ENCODE measurements at regions not wholly inside any gene's neighbourhood (a gene's known extent, or its start where the extent isn't known, plus 50 kb on each side); places are given as distances from the start of the nearest gene placed in this dataset.

DNA sequence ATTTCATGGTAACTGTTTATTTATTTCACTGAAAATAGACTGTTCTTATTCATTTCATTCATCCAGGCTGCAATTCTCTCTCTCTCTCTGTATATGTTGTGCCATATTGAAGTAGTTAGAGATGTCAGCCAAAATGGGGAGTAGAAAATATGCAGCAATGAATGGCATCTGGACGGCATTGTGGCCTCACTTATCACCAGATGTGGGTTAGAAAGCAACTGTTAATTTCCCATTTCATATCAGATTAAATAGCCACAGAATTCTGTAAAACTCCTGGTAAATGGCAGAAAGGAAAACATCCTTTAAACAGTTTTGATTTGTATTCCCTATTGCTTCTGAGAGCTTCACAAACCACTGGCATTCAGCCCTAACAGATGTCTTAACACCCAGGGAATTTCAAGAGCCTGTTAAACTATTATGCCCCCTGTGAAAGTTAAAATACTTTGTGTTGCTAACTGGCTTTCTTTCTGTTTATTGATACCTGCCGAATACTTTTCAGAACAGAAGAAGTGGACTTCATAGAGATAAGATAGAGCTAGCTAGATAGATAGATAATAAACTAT, 1763.3 kb upstream of the MIR17HG start:
- DNase-seq (ENCODE audit: low read depth) = no peak

GRCh38 chr13:89602655-89603054, 1744.8 kb upstream of the MIR17HG start:
- no peak for DNase-seq (ENCODE audit: low read depth)

DNA sequence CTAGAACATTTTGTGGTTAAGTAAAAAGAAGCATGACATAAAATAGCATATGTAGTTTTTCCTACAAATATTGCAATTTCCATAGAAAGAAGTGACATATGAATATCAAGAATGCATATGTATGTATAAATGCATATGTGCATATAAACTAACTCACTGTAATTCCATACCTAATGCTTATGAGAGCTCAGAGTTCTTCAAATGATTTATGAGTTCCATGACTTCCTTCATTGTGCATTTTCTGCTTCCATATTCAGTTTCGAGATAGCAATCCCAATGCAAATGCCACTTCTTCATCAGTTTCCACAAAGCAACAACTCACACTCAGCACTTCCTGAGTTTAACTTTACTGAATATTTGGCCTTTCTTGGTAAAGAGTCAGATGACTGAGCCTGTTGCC, 1744.3 kb upstream of the MIR17HG start:
- DNase-seq (ENCODE audit: low read depth) = no peak

DNA sequence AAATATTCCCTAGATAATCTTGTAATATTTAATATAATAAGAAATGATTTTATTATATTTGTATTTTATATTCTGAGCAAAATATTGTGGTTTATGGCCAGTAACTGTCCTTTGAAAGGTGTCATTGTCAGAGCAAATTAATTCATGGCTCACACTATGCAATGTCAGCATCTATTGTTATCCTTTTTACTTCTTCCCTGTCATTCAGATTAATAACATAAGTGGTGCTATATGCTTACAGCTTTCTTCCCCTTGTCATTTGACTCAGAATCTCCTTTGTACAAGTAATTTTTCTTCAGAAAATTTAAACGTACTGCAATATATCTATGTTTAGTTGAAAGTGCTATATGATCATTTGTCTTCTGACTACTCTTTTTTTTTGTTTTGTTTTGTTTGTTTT, 1738.2 kb upstream of the MIR17HG start:
- DNase-seq (ENCODE audit: low read depth) = no peak

GRCh38 chr13:89610331-89610730, 1737.2 kb upstream of the MIR17HG start:
- DNase-seq (ENCODE audit: low read depth) = no peak

GRCh38 chr13:89610881-89611280, 1736.6 kb upstream of the MIR17HG start:
- no peak for DNase-seq (ENCODE audit: low read depth)

DNA sequence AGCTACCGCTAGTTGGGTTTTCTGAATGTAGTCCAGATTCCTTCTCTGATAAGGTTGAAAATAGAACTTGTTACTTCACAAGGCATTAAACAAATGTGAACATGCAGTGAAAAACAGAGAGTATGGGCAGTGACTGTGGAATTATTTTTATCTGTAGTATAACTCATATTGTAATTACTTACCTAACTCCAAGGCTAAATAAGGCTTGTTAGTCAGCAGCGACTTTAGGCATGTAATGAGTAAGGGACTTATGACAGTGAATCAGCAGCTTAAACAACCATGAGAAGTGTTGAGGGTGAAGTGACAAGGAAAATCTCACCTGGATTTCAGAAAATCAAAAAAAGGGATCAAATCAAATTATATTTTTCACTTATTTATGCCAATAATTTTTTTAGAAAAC, 1719.5 kb upstream of the MIR17HG start:
- no peak for DNase-seq (ENCODE audit: low read depth)

GRCh38 chr13:89628567-89628966, 1718.9 kb upstream of the MIR17HG start:
- DNase-seq (ENCODE audit: low read depth) = no peak

DNA sequence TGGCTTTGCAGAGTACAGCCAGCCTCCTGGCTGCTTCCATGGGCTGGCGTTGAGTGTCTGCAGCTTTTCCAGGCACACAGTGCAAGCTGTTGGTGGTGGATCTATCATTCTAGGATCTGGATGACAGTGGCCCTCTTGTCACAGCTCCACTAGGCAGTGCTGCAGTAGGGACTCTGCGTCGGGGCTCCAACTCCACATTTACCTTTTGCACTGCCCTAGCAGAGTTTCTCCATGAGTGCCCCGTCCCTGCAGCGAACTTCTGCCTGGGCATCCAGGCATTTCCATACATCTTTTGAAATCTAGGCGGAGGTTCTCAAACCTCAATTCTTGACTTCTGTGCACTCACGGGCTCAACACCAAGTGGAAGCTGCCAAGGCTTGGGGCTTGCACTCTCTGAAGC, 1697.3 kb upstream of the MIR17HG start:
- DNase-seq (ENCODE audit: low read depth) = no peak

DNA sequence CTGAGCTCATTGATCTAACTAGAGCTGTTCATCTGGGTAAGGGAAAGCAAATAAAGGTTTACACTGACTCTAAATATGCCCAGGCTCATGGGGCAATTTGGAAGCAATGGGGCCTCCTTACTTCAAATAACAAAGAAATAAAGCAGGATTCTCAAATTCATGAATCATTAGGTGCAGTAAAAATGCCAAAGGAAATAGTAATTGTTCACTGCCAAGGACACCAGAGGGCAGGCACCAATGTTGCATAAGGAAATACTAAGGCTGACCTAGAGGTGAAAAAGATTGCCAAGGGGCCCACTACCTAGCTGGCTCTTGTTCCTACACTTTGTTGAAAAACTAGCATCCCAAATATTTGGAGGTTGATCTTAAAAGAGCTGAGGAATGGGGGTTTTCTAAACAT, 1686.7 kb upstream of the MIR17HG start:
- no peak for DNase-seq (ENCODE audit: low read depth)

DNA sequence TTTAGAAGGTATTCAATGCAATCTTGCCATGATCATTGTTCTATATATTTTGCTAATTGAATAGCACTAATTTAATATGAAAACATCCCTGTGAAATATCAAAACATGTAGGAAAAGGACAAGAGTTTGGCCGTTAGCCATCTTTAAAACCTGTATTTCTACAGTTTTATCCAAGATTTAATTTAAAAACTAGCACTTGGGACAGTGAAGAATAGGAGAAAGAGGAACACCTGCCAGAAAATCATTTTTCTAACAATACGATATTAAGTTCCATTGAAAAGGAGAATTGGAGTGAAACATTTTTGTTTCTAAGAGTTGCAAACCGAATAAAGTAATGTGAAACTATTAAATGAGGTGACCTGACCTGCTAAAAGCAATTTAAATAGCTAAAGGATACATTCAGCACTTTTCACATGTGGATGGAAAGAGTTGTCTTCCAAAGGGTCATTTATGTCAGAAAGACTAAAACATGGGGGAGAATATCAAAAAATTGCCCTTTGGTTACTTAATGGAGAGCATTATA, 1673.6 kb upstream of the MIR17HG start:
- no peak for DNase-seq (ENCODE audit: low read depth)

DNA sequence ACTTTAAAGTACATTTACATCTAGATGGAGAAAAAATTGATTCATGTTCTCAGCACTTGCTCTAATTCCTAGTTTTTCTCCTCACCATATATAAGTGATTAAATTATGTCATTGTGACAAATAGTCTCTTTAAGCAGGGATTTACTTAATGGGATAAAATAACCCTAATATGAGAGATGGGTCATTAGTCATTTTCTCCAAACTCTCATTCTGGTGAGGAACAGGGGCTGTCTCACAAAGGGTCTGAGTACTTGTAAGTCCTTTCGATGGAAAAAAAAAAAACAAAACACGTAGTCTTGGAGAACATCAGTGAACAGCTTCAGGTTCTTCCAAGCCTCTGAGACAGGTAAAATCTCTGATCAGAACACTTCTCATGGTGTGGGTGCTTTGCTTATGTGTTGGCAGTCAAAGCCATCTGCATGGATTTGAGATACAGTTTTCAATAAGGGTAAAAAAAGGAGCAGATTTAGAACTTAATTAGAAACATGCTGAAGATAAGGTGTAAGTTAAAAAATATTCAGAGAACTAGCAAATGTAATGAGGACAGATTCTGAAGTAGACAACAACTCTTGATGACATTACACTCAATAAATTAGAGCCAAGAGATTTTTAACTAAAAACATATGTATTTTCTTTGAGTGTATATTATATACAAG, 1668.9 kb upstream of the MIR17HG start:
- DNase-seq (ENCODE audit: low read depth) = no peak

- DNase-seq (ENCODE audit: low read depth) = no peak
Measured at GRCh38 chr13:89684896-89685295, 1662.6 kb upstream of the MIR17HG start.

DNA sequence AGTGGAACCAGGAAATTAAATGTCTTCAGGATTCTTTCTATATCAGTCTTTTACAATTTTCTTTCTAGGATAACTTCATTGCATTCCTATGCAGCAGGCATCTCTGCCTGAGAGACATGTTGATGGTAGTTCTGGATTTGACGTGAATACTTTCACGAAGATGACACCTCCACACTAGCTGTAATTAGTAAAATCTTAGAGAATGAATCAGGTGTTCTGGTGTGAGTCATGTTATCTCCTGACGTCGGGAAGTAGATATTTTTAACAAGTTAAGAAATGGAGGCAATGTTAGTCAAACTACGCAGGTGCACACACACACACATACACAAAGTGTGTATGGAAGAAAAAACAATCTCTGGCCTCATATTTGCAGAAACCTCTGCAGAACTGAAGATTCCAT, 1661.3 kb upstream of the MIR17HG start:
- DNase-seq (ENCODE audit: low read depth) = no peak

GRCh38 chr13:89687066-89687465, 1660.4 kb upstream of the MIR17HG start:
- DNase-seq (ENCODE audit: low read depth) = no peak

GRCh38 chr13:89688918-89689317, 1658.6 kb upstream of the MIR17HG start:
- DNase-seq (ENCODE audit: low read depth) = no peak

- no peak for DNase-seq (ENCODE audit: low read depth)
Measured at GRCh38 chr13:89694451-89694850, 1653.0 kb upstream of the MIR17HG start.

GRCh38 chr13:89695343-89696257, 1651.9 kb upstream of the MIR17HG start:
- DNase-seq (ENCODE audit: low read depth) = no peak

DNA sequence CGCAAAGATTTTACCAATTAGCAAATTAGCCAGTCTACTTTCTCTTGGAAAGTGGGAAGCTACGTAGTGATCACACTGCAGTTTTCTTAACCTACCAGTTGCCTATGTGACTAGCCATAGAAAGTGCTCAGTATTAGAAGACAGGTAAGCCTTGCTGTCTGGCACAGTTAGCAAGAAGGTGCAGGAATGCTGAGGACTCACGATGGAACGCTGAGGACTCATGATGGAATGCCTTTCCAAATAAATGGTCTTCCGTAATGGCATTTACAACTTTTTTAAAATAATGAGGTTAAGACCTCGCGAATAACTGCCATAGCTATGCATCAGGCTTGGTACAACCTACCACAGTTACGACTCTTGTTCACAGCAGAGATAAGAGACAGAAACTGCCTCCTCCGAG, 1645.6 kb upstream of the MIR17HG start:
- no peak for DNase-seq (ENCODE audit: low read depth)

DNA sequence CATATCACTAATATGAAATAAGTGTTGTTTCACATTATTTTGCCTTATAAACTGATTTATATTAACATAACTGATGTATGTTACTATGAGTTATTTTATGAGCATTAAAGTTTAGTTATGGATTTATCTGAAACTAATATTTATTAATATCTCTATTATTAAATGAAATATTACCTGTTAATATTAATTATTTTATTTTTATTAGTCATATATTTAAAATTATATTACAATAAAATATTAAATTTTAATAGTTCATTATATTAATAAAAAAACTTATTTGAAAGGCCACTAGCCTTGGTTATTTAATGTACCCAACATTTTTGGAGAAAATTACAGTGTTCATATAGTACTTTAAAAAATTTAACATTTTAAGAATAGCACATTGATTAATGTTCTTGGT, 1643.4 kb upstream of the MIR17HG start:
- DNase-seq (ENCODE audit: low read depth) = no peak

DNA sequence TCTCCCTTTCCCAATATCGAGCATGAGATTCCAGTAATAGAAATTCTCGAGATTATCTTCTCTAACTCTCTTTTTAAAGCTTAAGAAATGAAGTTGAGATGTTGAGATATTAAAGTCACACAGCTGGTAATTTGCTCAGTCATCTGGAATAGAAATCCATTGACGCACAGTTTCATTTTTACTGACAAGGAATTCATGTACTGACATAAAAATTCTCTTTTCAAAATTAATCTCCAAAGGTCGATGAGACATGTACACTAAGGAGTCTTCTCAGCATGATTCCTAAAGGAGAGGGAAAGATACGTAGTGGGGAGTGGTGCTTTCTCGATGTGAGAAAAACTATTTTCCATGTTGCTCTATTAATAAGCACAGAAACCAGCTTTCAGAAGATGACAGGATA, 1639.5 kb upstream of the MIR17HG start:
- no peak for DNase-seq (ENCODE audit: low read depth)

DNA sequence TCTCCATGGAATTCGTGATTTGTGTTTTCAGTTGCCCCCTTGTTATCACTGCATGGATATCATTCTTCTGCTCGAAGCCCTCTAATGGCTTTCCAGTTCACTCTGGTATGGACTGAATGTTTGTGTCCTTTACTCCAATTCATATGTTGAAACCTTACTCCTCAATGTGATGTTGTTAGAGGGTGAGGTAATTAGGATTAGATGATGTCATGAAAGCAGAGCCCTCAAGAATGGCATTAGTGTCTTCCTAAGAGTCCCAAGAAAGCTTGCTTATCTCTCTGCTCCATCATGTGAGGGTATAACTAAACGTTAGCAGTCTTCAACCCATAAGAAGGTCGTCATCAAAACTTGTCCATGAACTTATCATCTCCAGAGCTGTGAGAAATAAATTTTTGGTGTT, 1626.3 kb upstream of the MIR17HG start:
- DNase-seq (ENCODE audit: low read depth) = no peak

Data from stimulated activated CD8-positive, alpha-beta memory T cell treated with anti-CD3 and anti-CD28 coated beads, Interleukin-15, amount 100 ng/mL, for 1 hour (primary cell).